ENCODE measurements at regions not wholly inside any gene's neighbourhood (a gene's known extent, or its start where the extent isn't known, plus 50 kb on each side); places are given as distances from the start of the nearest gene placed in this dataset.

GRCh38 chr15:91741986-91742385, 111.5 kb upstream of the SLCO3A1 start:
- dilution Hi-C loops (cut with MboI; ENCODE audit: extremely low pct_ligation_motif_present, low sequenced_read_pairs): no loop called here
- H3K4me1 ChIP-seq (ENCODE audit: control insufficient read depth, extremely low read depth, insufficient read depth, low read length): no peaks in the 10 kb centered on the region
- no peak for FAIRE-seq
- H4K20me1 ChIP-seq (ENCODE audit: control insufficient read depth, extremely low read depth, insufficient read depth, low read length): no peaks in the 10 kb centered on the region
- no peak overlapping the region for H3K4me3 ChIP-seq (ENCODE audit: control insufficient read depth in 2 of 3, extremely low read depth in 1 of 3, insufficient read depth in 2 of 3, low read depth in 1 of 3, low read length in 3 of 3)
- TF ChIP-seq CTCF (optimal IDR thresholded peaks at IDR 0.05 in 1 of 3, IDR thresholded peaks at IDR 0.05 in 1 of 3, conservative IDR thresholded peaks at IDR 0.05 in 1 of 3; ENCODE audit: extremely low read depth in 1 of 3, insufficient read depth in 2 of 3, low read length in 3 of 3) (no peak), EZH2 (IDR thresholded peaks at IDR 0.05; ENCODE audit: low read length) (no peak)
- H3K36me3 ChIP-seq (ENCODE audit: control insufficient read depth in 2 of 2, extremely low read depth in 1 of 2, insufficient read depth in 2 of 2, low read length in 2 of 2): no peaks in the 10 kb centered on the region
- H3K27ac ChIP-seq (ENCODE audit: control insufficient read depth, insufficient read depth, low read length): no peak overlapping the region
- no peak overlapping the region for H3K9ac ChIP-seq (ENCODE audit: control insufficient read depth, extremely low read depth, insufficient read depth, low read length)
- no peaks in the 10 kb centered on the region for H3K79me2 ChIP-seq (ENCODE audit: control insufficient read depth, insufficient read depth, low read length)
- no peak overlapping the region for H3K4me2 ChIP-seq (ENCODE audit: control insufficient read depth, extremely low read depth, insufficient read depth, low read depth, low read length)
- no peak overlapping the region for H2AFZ ChIP-seq (ENCODE audit: control insufficient read depth, low read length)
- no peaks in the 10 kb centered on the region for H3K27me3 ChIP-seq (ENCODE audit: control insufficient read depth, extremely low read depth, insufficient read depth, low read length)
- no peaks in the 10 kb centered on the region for H3K9me1 ChIP-seq (ENCODE audit: control insufficient read depth, extremely low read depth, insufficient read depth, low read length)
- H3K9me3 ChIP-seq (ENCODE audit: control insufficient read depth, low read depth, low read length): no peaks in the 10 kb centered on the region
- no peak for DNase-seq (ENCODE audit: low read depth, low spot score)

- no peak for DNase-seq (ENCODE audit: low read depth, low spot score)
- Histone ChIP-seq H2AFZ (ENCODE audit: control insufficient read depth, low read length) (no peak overlapping the region), H3K4me1 (ENCODE audit: control insufficient read depth, extremely low read depth, insufficient read depth, low read length) (no peaks in the 10 kb centered on the region), H4K20me1 (ENCODE audit: control insufficient read depth, extremely low read depth, insufficient read depth, low read length) (no peaks in the 10 kb centered on the region), H3K27me3 (ENCODE audit: control insufficient read depth, extremely low read depth, insufficient read depth, low read length) (no peaks in the 10 kb centered on the region), H3K9me3 (ENCODE audit: control insufficient read depth, low read depth, low read length) (no peaks in the 10 kb centered on the region), H3K36me3 (ENCODE audit: control insufficient read depth in 2 of 2, extremely low read depth in 1 of 2, insufficient read depth in 2 of 2, low read length in 2 of 2) (no peaks in the 10 kb centered on the region), H3K4me2 (ENCODE audit: control insufficient read depth, extremely low read depth, insufficient read depth, low read depth, low read length) (no peak overlapping the region), H3K4me3 (ENCODE audit: control insufficient read depth in 2 of 3, extremely low read depth in 1 of 3, insufficient read depth in 2 of 3, low read depth in 1 of 3, low read length in 3 of 3) (no peak overlapping the region), H3K9ac (ENCODE audit: control insufficient read depth, extremely low read depth, insufficient read depth, low read length) (no peak overlapping the region), H3K27ac (ENCODE audit: control insufficient read depth, insufficient read depth, low read length) (no peak overlapping the region), H3K9me1 (ENCODE audit: control insufficient read depth, extremely low read depth, insufficient read depth, low read length) (no peaks in the 10 kb centered on the region), H3K79me2 (ENCODE audit: control insufficient read depth, insufficient read depth, low read length) (no peaks in the 10 kb centered on the region)
- TF ChIP-seq EZH2 (IDR thresholded peaks at IDR 0.05; ENCODE audit: low read length): no peak
- FAIRE-seq: no peak
- dilution Hi-C loops (cut with MboI; ENCODE audit: extremely low pct_ligation_motif_present, low sequenced_read_pairs): no loop called here
These were observed 101.9 kb upstream of the SLCO3A1 start for GRCh38 chr15:91751611-91752010.

DNA sequence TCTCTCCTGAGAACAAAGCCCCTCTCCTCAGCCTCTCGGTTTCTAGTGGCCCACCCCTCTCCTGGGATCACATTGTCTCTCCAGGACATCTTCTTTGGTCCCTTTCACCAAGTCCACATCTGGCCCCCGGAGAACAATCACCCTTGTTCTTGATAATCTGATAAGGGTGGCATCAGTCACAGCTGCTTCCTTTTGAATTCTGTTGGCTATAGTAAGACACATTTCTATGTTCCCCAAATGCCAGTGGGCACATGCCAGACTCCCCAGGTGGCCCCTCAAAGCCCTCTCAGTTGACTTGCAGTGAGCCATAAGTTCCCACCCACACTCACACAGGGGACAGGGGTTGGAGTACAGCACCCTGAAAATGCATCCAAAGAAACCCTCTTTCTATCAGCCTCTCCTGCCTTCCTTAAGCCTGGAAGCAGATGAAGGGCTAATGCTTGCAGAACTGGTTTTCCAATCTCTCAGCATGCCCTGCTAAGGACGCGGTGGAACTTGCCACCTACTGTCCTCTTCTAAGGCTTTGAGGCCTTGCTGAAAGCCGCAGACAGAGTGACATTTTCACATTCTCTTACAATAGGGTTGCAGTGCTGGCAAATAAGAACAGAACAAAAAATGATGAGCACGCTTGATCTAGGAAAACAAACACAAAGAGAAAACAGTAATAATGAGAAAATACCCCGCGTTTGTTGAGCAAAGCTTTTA, 101.3 kb upstream of the SLCO3A1 start:
- dilution Hi-C loops (cut with MboI; ENCODE audit: extremely low pct_ligation_motif_present, low sequenced_read_pairs): no loop called here
- Histone ChIP-seq H3K4me1 (ENCODE audit: control insufficient read depth, extremely low read depth, insufficient read depth, low read length) (no peaks in the 10 kb centered on the region), H4K20me1 (ENCODE audit: control insufficient read depth, extremely low read depth, insufficient read depth, low read length) (no peaks in the 10 kb centered on the region), H2AFZ (ENCODE audit: control insufficient read depth, low read length) (no peak overlapping the region), H3K9ac (ENCODE audit: control insufficient read depth, extremely low read depth, insufficient read depth, low read length) (no peak overlapping the region), H3K27me3 (ENCODE audit: control insufficient read depth, extremely low read depth, insufficient read depth, low read length) (no peaks in the 10 kb centered on the region), H3K36me3 (ENCODE audit: control insufficient read depth in 2 of 2, extremely low read depth in 1 of 2, insufficient read depth in 2 of 2, low read length in 2 of 2) (no peaks in the 10 kb centered on the region), H3K9me1 (ENCODE audit: control insufficient read depth, extremely low read depth, insufficient read depth, low read length) (no peaks in the 10 kb centered on the region), H3K27ac (ENCODE audit: control insufficient read depth, insufficient read depth, low read length) (no peak overlapping the region), H3K9me3 (ENCODE audit: control insufficient read depth, low read depth, low read length) (no peaks in the 10 kb centered on the region), H3K79me2 (ENCODE audit: control insufficient read depth, insufficient read depth, low read length) (no peaks in the 10 kb centered on the region), H3K4me2 (ENCODE audit: control insufficient read depth, extremely low read depth, insufficient read depth, low read depth, low read length) (no peak overlapping the region), H3K4me3 (ENCODE audit: control insufficient read depth in 2 of 3, extremely low read depth in 1 of 3, insufficient read depth in 2 of 3, low read depth in 1 of 3, low read length in 3 of 3) (no peak overlapping the region)
- FAIRE-seq (no peak), DNase-seq (ENCODE audit: low read depth, low spot score) (no peak)
- TF ChIP-seq EZH2 (IDR thresholded peaks at IDR 0.05; ENCODE audit: low read length): no peak
- no peak for TF ChIP-seq CTCF (optimal IDR thresholded peaks at IDR 0.05 in 1 of 3, IDR thresholded peaks at IDR 0.05 in 1 of 3, conservative IDR thresholded peaks at IDR 0.05 in 1 of 3; ENCODE audit: extremely low read depth in 1 of 3, insufficient read depth in 2 of 3, low read length in 3 of 3)

Measured in keratinocyte (primary cell).